Right lobe of liver (tissue), 6 donors: ENCODE measurements at regions not wholly inside any gene's neighbourhood (a gene's known extent, or its start where the extent isn't known, plus 50 kb on each side); places are given as distances from the start of the nearest gene placed in this dataset.

Source experiments
- ATAC-seq, 4 donors: fragments of 200-7000 bp; cut with Tn5 transposase; one replicate each; pipeline ENCODE4 v1.9.1; 2020; ENCODE audit warnings: mild to moderate bottlenecking in 4 of 4, moderate library complexity in 4 of 4
- DNase-seq, 3 donors: peaks; one replicate each; pipeline ENCODE4 v3.0.0-alpha.2; 2020
- H3K27ac ChIP-seq, 3 donors: fragments of 200-600 bp; one replicate each; pipeline ENCODE4 v1.8.0; 2022
- H3K27me3 ChIP-seq, 2 donors: fragments of 200-600 bp; one replicate each; pipeline ENCODE4 v1.8.0; 2022
- H3K36me3 ChIP-seq, 4 donors: fragments of 200-600 bp; sonication (generic) in 1 of 4; one replicate each; pipeline versions ENCODE4 v1.5.1 to v1.8.0; 2017 to 2022; ENCODE audit warnings: control low read depth in 1 of 4
- H3K4me1 ChIP-seq, 4 donors: fragments of 200-600 bp; sonication (generic) in 1 of 4; one replicate each; pipeline versions ENCODE4 v1.5.1 to v1.8.0; 2017 to 2022; ENCODE audit warnings: control low read depth in 1 of 4
- H3K4me3 ChIP-seq, 3 donors: fragments of 200-600 bp; one replicate each; pipeline ENCODE4 v1.8.0; 2022
- H3K9me3 ChIP-seq, 4 donors: fragments of 200-600 bp; sonication (generic) in 1 of 4; one replicate each; pipeline versions ENCODE4 v1.5.1 to v1.8.0; 2017 to 2022; ENCODE audit warnings: control low read depth in 1 of 4
- POLR2A ChIP-seq: fragments of 450-650 bp; IDR thresholded peaks from one replicate; pipeline ENCODE4 v1.6.1; 2017; ENCODE audit warnings: antibody characterized with exemption, mild to moderate bottlenecking
- WGBS: methylation state at CpG from one replicate; pipeline ENCODE4 v1.1.6; 2018; ENCODE audit warnings: low coverage, low lambda C conversion rate; ENCODE audit not compliant: insufficient coverage; ENCODE audit errors: missing lambda C conversion rate; 5-methylcytosine and 5-hydroxymethylcytosine counted together
- intact Hi-C, 2 donors: fragments of 100-400 bp; cut with DNase I; formaldehyde crosslinking; loops; one replicate each; pipeline versions ENCODE4 v1.11.2 to v1.14.1; 2022
- TF ChIP-seq, protein P1 (sequence below), 4 donors: fragments of 200-600 bp in 3 of 4; fragments of 450-650 bp in 1 of 4; IDR thresholded peaks; one replicate each; pipeline versions ENCODE4 v1.5.1 to v1.8.0; 2016 to 2022; ENCODE audit warnings: antibody characterized with exemption in 4 of 4, mild to moderate bottlenecking in 2 of 4
- donor health status: DM: no; HTN: yes; CAD: no.
- donor health status: DM: no; HTN: no; CAD: no.
- donor health status: DM: no; HTN: no; CAD: no.
- donor health status: DM: no; HTN: yes; CAD: no.
- donor health status: DM: no; HTN: yes; CAD: no.

DNA sequence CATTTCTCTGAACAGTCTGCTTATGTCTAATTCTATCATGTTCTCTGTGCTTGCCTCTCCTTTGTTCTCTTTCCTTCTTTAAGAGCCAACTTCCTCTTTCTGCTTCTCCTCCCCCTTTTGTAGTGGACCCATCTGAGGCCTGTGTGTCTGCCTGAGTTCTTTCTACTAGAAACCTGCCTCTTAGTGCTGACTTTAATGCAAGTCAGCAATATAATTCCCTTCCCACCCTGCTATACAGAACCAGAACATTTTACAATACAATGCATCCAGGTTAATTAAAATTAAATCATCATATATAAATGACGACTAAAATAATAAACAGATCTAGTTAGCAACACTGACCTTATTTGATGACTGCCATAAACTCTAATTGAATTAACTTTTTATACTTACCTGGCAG is 82.6 kb upstream of the GAS1 start:
- WGBS: 53% methylated on average over 1 of the region's 1 CpG
- intact Hi-C loops: no loop called here
- Histone ChIP-seq H3K9me3 (no peaks in the 10 kb centered on the region), H3K27ac (no peak overlapping the region), H3K36me3 (no peaks in the 10 kb centered on the region), H3K4me3 (no peak overlapping the region), H3K4me1 (no peaks in the 10 kb centered on the region), H3K27me3 (no peaks in the 10 kb centered on the region)
- TF ChIP-seq, protein P1, sequence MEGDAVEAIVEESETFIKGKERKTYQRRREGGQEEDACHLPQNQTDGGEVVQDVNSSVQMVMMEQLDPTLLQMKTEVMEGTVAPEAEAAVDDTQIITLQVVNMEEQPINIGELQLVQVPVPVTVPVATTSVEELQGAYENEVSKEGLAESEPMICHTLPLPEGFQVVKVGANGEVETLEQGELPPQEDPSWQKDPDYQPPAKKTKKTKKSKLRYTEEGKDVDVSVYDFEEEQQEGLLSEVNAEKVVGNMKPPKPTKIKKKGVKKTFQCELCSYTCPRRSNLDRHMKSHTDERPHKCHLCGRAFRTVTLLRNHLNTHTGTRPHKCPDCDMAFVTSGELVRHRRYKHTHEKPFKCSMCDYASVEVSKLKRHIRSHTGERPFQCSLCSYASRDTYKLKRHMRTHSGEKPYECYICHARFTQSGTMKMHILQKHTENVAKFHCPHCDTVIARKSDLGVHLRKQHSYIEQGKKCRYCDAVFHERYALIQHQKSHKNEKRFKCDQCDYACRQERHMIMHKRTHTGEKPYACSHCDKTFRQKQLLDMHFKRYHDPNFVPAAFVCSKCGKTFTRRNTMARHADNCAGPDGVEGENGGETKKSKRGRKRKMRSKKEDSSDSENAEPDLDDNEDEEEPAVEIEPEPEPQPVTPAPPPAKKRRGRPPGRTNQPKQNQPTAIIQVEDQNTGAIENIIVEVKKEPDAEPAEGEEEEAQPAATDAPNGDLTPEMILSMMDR (IDR thresholded peaks at IDR 0.05): no peak
- TF ChIP-seq POLR2A: no peak
- DNase-seq (no peak), ATAC-seq (no peak)

- no peaks in the 10 kb centered on the region for H3K4me1 ChIP-seq
- no peak overlapping the region for H3K27ac ChIP-seq
- DNase-seq (no peak), ATAC-seq (no peak)
- H3K27me3 ChIP-seq: no peaks in the 10 kb centered on the region
- intact Hi-C loops: no loop called here
- no peaks in the 10 kb centered on the region for H3K9me3 ChIP-seq
- TF ChIP-seq POLR2A: no peak
- TF ChIP-seq, protein P1 (IDR thresholded peaks at IDR 0.05): no peak
- WGBS: 63% methylated on average over 8 of the region's 8 CpGs
- no peak overlapping the region for H3K4me3 ChIP-seq
- H3K36me3 ChIP-seq: no peaks in the 10 kb centered on the region
These were observed 87.5 kb upstream of the GAS1 start for GRCh38 chr9:87034841-87035240.

DNA sequence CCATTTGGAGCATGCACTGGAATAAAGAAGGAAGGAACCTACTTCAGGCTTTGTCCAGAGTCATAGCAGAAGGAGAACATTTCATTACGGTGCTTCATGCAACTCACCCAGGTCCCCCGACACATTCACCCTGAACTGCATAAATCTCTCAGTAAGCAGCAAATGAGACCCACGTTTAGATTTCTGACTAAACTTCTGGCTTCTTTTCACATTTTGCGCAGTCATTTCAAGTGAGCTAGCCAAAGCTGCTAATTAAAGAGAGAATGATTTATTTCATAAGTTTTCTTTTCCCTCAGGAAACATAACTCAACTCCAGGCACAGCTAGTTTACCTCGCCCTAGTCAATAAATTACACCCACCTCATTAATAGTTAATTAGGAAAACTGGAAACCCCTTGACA is 88.6 kb upstream of the GAS1 start:
- H3K27ac ChIP-seq: no peak overlapping the region
- H3K4me3 ChIP-seq: no peak overlapping the region
- no peaks in the 10 kb centered on the region for H3K36me3 ChIP-seq
- no peaks in the 10 kb centered on the region for H3K27me3 ChIP-seq
- H3K4me1 ChIP-seq: no peaks in the 10 kb centered on the region
- H3K9me3 ChIP-seq: no peaks in the 10 kb centered on the region
- ATAC-seq (no peak), DNase-seq (no peak)
- TF ChIP-seq, protein P1 (IDR thresholded peaks at IDR 0.05): no peak
- WGBS: 47% methylated on average over 3 of the region's 5 CpGs
- intact Hi-C loops: no loop called here

DNA sequence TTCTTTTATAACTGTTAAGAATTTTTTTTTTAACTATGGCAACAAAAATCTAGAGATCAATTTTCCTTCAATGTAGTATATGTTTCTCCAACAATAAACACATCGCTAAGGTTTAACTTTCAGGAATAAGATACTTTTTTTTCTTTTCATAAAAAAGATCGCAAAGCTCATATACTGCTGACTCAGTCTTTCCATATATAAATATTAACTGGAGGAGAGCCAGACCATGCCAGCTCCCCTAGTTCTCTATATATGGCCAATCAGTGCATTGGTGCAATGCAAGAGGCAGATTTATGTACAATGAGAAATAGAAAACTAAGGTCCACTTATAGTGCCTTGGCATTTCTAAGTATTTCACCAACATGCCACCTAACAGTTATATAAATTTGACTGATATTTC is 89.2 kb upstream of the GAS1 start:
- no peaks in the 10 kb centered on the region for H3K36me3 ChIP-seq
- DNase-seq (no peak), ATAC-seq (no peak)
- H3K27me3 ChIP-seq: no peaks in the 10 kb centered on the region
- H3K4me3 ChIP-seq: no peak overlapping the region
- no peaks in the 10 kb centered on the region for H3K9me3 ChIP-seq
- H3K4me1 ChIP-seq: no peaks in the 10 kb centered on the region
- TF ChIP-seq, protein P1 (IDR thresholded peaks at IDR 0.05): no peak
- no peak for TF ChIP-seq POLR2A
- 92% methylated on average over 2 of the region's 2 CpGs for WGBS
- H3K27ac ChIP-seq: no peak overlapping the region
- intact Hi-C loops: no loop called here

GRCh38 chr9:87039809-87040392 is 92.6 kb upstream of the GAS1 start:
- Histone ChIP-seq H3K4me3 (no peak overlapping the region), H3K27me3 (no peaks in the 10 kb centered on the region), H3K27ac (no peak overlapping the region), H3K4me1 (no peaks in the 10 kb centered on the region), H3K9me3 (no peaks in the 10 kb centered on the region), H3K36me3 (no peaks in the 10 kb centered on the region)
- DNase-seq (no peak), ATAC-seq (no peak)
- intact Hi-C loops: no loop called here
- WGBS: 88% methylated on average over 1 of the region's 1 CpG
- TF ChIP-seq, protein P1 (IDR thresholded peaks at IDR 0.05): no peak
- no peak for TF ChIP-seq POLR2A
